Osteocyte (in vitro differentiated cells): ENCODE measurements at regions not wholly inside any gene's neighbourhood (a gene's known extent, or its start where the extent isn't known, plus 50 kb on each side); places are given as distances from the start of the nearest gene placed in this dataset.

ENCODE experiments used
- DNase-seq: peaks from one replicate; pipeline ENCODE4 v3.0.0; 2021; ENCODE audit warnings: mixed read lengths; ENCODE audit not compliant: unreplicated experiment; ENCODE audit errors: extremely low spot score
- H3K27ac Mint-ChIP-seq: one replicate; pipeline ENCODE4 v1.8.0; 2021; ENCODE audit warnings: mild to moderate bottlenecking, mixed read lengths; ENCODE audit not compliant: unreplicated experiment
- H3K27me3 Mint-ChIP-seq: one replicate; pipeline ENCODE4 v1.8.0; 2021; ENCODE audit warnings: mixed read lengths; ENCODE audit not compliant: unreplicated experiment
- H3K36me3 Mint-ChIP-seq: one replicate; pipeline ENCODE4 v1.8.0; 2021; ENCODE audit warnings: mixed read lengths; ENCODE audit not compliant: unreplicated experiment
- H3K4me1 Mint-ChIP-seq: one replicate; pipeline ENCODE4 v1.8.0; 2021; ENCODE audit warnings: mixed read lengths; ENCODE audit not compliant: unreplicated experiment
- H3K4me3 Mint-ChIP-seq: one replicate; pipeline ENCODE4 v1.8.0; 2021; ENCODE audit warnings: mild to moderate bottlenecking, moderate library complexity, mixed read lengths; ENCODE audit not compliant: unreplicated experiment
- H3K9me3 Mint-ChIP-seq: one replicate; pipeline ENCODE4 v1.8.0; 2021; ENCODE audit warnings: mixed read lengths; ENCODE audit not compliant: unreplicated experiment
- CTCF ChIP-seq: fragments of 200-600 bp; sonication (generic); IDR thresholded peaks from 2 replicates; pipeline ENCODE4 v1.5.0; 2021; ENCODE audit warnings: antibody characterized with exemption, mild to moderate bottlenecking, moderate library complexity

- no peak for TF ChIP-seq CTCF
- peaks cover 3% of the 10 kb centered on the region for H3K9me3 Mint-ChIP-seq
- no peaks in the 10 kb centered on the region for H3K27me3 Mint-ChIP-seq
- H3K4me3 Mint-ChIP-seq = peak overlapping the region; percentile 55
- H3K4me1 Mint-ChIP-seq = peaks cover 17% of the 10 kb centered on the region
- no peak for DNase-seq
- H3K36me3 Mint-ChIP-seq = no peaks in the 10 kb centered on the region
- H3K27ac Mint-ChIP-seq = no peak overlapping the region
Measured at GRCh38 chr15:35863655-35864054, 317.7 kb upstream of the DPH6 start.

DNA sequence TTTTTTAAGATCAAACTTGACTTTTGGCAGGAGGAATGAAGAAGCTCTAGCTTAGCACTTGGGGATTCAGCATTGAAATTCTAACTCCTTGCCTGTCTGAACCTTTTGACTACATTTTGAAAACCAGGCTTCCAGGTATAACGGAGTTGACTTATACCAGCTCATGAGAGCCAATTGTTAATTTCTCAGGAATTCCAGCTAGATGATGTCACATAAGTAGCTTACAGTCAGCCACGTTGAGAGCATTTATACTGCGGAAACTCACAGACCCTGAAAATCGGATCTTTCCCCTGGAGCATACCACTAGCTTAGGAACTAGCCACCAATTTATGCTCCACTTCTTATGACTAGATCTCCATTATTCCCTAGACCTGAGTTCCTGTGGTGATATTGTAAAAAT lies 321.4 kb upstream of the DPH6 start:
- Mint-ChIP-seq H3K4me3 (no peak overlapping the region), H3K9me3 (peaks cover 4% of the 10 kb centered on the region), H3K27me3 (no peaks in the 10 kb centered on the region)

DNA sequence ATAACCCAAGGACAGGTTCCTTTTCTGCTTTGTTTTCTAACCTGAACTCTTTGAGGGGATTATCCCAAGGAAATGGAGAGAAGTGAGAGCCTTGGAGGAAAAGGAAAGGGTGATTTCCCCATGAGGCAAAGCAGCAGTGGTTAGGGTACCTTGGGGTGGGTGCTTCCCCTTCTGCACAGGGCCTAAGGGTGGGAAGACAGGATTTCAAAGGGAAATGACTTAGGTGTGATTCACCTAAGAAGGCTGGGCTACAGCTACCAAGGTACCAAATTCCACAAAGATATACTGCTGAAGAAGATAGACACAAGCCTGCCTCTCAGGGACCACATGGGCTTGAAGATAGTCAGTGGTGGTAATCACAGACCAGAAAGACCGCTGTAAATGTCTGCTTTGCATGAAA lies 325.3 kb upstream of the DPH6 start:
- Mint-ChIP-seq H3K27ac (no peak overlapping the region), H3K4me1 (peaks cover 33% of the 10 kb centered on the region), H3K4me3 (no peak overlapping the region), H3K36me3 (peaks cover 2% of the 10 kb centered on the region), H3K27me3 (no peaks in the 10 kb centered on the region), H3K9me3 (peaks cover 4% of the 10 kb centered on the region)
- no peak for DNase-seq
- TF ChIP-seq CTCF = no peak

More for the DNA sequence above, 321.4 kb upstream of the DPH6 start:
- DNase-seq = no peak
- TF ChIP-seq CTCF = no peak
- Mint-ChIP-seq H3K4me1 (peaks cover 21% of the 10 kb centered on the region), H3K27ac (no peak overlapping the region), H3K36me3 (peaks cover 2% of the 10 kb centered on the region)

DNA sequence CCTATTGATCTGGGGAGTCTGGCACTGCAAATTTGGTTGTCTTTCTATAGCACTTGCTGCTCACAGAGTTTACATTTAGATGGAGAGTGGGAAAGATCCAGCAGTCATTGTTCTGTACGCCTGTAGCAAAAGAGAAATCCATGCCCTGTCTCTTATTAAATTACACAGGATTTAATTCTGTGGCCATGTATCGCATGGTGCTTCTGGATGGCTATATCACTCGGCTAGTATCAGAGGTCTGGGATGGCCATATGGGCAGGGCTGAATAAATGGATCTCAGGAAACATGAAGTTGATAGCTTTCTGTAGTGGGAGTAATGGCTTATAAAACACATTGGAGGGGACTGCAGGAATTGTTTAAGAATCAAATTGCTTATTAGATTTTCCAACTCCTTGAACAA lies 325.8 kb upstream of the DPH6 start:
- peaks cover 4% of the 10 kb centered on the region for H3K9me3 Mint-ChIP-seq
- H3K4me1 Mint-ChIP-seq = peaks cover 38% of the 10 kb centered on the region
- TF ChIP-seq CTCF = no peak
- H3K27me3 Mint-ChIP-seq = no peaks in the 10 kb centered on the region
- no peak overlapping the region for H3K27ac Mint-ChIP-seq
- no peak overlapping the region for H3K4me3 Mint-ChIP-seq
- H3K36me3 Mint-ChIP-seq = peaks cover 2% of the 10 kb centered on the region
- DNase-seq = no peak

- no peak for DNase-seq
Measured at GRCh38 chr15:35872577-35872976, 326.6 kb upstream of the DPH6 start.

More at GRCh38 chr15:35872577-35872976, 326.6 kb upstream of the DPH6 start:
- no peaks in the 10 kb centered on the region for H3K27me3 Mint-ChIP-seq
- peaks cover 46% of the 10 kb centered on the region for H3K4me1 Mint-ChIP-seq
- TF ChIP-seq CTCF = no peak
- peaks cover 2% of the 10 kb centered on the region for H3K36me3 Mint-ChIP-seq
- H3K4me3 Mint-ChIP-seq = no peak overlapping the region
- H3K9me3 Mint-ChIP-seq = peaks cover 4% of the 10 kb centered on the region
- H3K27ac Mint-ChIP-seq = no peak overlapping the region
